NCI-H526 (cell line): ENCODE measurements at regions not wholly inside any gene's neighbourhood (a gene's known extent, or its start where the extent isn't known, plus 50 kb on each side); places are given as distances from the start of the nearest gene placed in this dataset.

Experiments
- DNase-seq, 2 experiments: peaks; one replicate each; lab custom pipeline; 2025; lab: John Stamatoyannopoulos, UW

GRCh38 chr11:111194860-111195568 is 50.5 kb upstream of the POU2AF2 start:
- DNase-seq: no peak

- DNase-seq: no peak
Observed at GRCh38 chr11:111193924-111194490, 51.5 kb upstream of the POU2AF2 start.

DNA sequence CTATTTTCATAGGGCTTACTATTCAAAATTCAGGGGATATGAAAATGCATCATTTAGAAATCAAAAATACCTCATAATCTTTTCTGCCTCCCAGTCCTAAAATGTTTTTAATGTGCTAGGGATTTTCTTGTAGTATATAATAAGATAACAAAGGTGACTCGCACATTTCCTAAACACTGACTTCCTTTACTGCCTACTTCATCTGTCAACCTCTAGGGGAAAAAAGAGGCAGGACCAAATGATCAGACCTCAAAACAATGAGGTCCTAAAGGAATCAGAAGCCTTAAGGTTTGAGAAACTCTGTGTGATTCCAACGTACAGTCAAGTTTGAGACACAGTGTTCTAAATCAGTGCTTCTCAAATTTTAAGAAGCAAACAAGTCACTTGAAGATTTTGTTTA is 56.1 kb upstream of the POU2AF2 start:
- DNase-seq: no peak

DNA sequence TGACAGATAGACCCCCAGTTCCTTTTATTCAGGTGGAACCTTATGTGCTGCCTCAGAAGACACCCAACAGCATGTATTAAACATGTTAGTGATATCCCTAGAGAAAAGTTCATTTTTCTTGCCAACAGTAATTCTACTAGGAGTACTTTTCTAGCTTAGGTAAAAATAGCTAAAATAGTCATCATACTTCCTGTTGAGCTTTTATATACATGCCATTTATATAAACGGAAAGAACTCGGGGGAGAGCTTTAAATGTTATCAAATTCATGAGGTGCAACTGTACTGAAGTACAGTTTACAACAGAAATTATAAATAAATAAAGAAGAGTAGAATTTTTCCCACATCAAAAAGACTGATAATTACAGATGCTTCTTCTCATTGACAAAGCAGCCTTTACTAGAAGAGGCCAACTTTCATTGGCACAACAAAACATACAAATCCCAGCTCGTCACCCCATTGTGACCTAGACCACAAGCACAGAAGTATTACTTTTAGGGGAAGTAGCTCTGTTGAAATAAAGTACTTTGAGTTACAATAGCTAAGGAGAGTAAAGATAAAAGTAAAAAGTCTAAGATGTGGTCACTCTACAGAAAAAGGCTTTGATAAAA is 59.1 kb upstream of the POU2AF2 start:
- DNase-seq: no peak

GRCh38 chr11:111185266-111185665 is 60.3 kb upstream of the POU2AF2 start:
- no peak for DNase-seq

GRCh38 chr11:111183706-111184105 is 61.8 kb upstream of the POU2AF2 start:
- no peak for DNase-seq

GRCh38 chr11:111179184-111179910 is 66.2 kb upstream of the POU2AF2 start:
- no peak for DNase-seq

DNA sequence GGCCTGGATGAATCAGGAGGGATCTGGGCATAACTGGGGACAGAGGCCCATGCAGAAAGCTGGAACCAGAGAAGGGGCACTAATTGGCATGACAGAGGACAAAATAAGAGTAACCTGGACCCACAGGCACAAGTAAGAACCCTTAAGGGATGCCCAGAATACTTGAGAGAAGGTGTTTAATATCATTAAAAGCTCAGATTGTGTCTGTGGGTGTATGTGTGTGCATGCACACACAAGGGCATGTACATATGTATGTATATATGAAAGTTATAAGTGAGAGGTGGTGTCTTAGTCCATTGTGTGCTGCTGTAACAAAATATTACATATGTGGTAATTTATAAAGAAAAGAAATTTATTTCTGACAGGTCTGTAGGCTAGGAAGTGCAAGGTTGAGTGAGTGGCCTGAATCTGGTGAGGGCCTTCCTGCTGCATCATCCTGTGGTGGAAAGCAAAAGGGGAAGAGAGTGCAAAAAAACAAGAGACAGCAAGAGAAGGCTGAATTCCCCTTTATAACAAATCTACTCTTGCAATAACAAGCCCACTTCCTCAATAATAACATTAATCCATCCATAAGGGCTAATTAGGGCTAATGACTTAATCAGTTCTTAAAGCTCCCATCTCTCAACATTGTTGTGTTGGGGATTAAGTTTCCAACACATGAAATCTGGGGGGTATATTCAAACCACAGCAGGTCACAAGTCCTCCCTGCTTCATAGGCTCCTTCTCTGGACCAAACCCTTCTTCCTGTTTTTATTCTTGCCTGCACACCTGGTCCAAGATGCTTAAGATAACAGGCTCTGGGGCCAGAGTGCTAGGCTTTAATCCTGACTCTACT is 68.3 kb upstream of the POU2AF2 start:
- DNase-seq: no peak

GRCh38 chr11:111176603-111177002 is 68.9 kb upstream of the POU2AF2 start:
- no peak for DNase-seq

DNA sequence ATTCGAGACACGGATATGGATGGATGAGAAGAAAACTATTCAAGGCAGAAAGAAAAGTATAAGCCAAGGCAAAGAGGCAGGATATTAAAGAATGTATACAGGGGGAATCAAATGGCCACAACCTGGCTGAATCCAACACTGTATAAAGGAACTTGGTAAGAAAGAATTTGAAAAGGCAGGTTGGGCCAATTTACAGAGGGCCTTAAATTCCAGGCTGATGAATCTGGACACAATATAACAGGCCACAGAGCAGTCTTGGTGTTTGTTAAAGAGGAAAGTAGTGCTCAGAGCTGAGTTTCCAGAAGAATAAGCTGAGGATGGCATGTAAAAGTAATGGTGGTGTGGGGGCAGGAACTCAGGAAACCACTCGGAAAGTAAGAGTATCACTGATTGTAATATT is 72.3 kb upstream of the POU2AF2 start:
- no peak for DNase-seq

GRCh38 chr11:111172321-111172862 is 73.1 kb upstream of the POU2AF2 start:
- no peak for DNase-seq

GRCh38 chr11:111170761-111171379 is 74.7 kb upstream of the POU2AF2 start:
- no peak for DNase-seq

- DNase-seq: no peak
Observed at GRCh38 chr11:111169367-111169766, 76.2 kb upstream of the POU2AF2 start.

DNA sequence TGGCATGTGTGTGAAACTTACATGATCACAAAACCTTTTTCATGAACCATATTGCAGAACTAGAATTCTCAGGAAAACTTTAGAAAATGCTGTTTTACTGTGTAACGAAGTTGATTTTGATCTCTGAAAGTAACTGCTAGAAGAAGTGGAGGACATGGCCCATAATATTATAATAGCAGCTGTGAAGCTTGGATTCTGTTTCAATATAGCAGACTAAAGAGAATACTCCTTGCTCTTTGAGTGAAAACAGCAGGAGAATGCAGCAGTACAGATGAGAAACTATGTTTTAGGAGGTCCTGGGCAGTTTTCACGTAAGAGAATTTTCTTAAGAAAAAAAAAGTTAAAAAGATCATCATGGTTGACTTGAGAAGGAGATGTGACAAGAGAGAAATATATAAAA is 76.7 kb upstream of the POU2AF2 start:
- no peak for DNase-seq

GRCh38 chr11:111167666-111168065 is 77.9 kb upstream of the POU2AF2 start:
- DNase-seq: no peak

DNA sequence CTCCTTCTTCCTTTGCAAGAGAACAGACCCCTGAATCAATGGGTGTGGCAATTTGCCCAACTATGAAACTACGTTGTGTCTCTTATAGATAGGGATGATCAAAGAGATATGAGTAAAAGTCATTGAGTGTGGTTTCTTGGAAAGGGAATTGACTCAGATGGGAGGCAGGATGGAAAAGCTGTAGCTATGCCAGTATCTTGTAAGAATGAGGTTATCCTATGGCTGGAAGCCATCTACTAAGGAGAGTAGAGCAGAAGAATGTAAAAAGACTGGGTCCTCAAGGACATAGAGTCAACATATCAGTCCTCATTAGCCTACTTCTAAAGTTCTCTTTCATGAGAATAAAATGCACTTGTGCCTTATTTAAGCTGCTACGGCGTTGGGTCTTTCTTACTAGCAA is 78.9 kb upstream of the POU2AF2 start:
- no peak for DNase-seq

GRCh38 chr11:111162305-111162704 is 83.2 kb upstream of the POU2AF2 start:
- no peak for DNase-seq

DNA sequence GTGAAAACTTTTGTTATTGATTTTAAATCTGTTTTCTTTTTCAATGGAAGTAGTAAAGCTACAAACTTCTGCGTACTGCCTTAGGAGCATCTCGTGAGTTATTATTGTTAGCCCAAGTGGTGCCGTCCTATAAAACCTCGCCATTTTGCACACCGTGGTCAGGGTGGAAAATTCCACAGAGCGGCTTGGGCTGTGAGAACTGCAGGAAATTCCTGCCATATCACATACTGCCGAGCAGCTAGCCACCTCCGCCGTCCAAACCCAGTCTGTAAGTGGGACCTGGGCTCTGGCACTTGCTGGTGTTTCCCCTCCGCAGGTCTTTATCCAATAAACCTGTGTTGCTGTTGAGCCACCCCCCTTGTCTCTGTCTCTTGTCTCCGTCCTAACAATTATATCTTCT is 88.0 kb upstream of the POU2AF2 start:
- DNase-seq: no peak

GRCh38 chr11:111155021-111155420 is 90.5 kb upstream of the POU2AF2 start:
- no peak for DNase-seq

GRCh38 chr11:111153194-111153593 is 92.3 kb upstream of the POU2AF2 start:
- no peak for DNase-seq

GRCh38 chr11:111148953-111149352 is 96.6 kb upstream of the POU2AF2 start:
- no peak for DNase-seq
